ENCODE measurements at regions not wholly inside any gene's neighbourhood (a gene's known extent, or its start where the extent isn't known, plus 50 kb on each side); places are given as distances from the start of the nearest gene placed in this dataset.
"Not testable (repeated sequence)": the region's sequence is repeated elsewhere in the genome, so short reads cannot be mapped to it uniquely, and the experiment has no call there.

DNA sequence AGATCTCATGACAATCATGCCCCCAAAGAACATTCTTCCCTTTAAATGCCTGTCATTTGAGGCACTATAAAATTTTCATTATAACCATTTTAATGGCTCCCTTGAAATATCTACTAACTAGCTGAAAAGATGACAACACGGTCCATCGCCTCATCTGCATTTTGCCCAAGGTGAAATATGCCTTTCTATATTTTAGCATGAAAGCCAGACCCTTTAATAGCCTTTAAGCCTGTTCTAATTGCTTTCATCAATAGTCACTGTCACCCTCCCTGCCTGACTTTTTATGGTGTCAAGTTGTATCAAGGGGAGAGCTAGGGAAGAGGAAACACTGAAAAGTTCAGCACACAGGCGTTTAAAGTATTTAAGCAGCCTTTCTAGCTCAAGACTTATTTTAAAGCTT is 144.1 kb upstream of the PRICKLE2 start:
- H3K4me1 Mint-ChIP-seq = no peaks in the 10 kb centered on the region
- no peak for ATAC-seq
- H3K36me3 Mint-ChIP-seq = no peaks in the 10 kb centered on the region
- H3K27me3 Mint-ChIP-seq = peaks cover 8% of the 10 kb centered on the region
- CTCF ChIA-PET = no interaction called here
- no peak overlapping the region for H3K27ac Mint-ChIP-seq
- H3K4me3 Mint-ChIP-seq = no peak overlapping the region
- H3K9me3 Mint-ChIP-seq (ENCODE audit: low read depth) = no peaks in the 10 kb centered on the region
- DNase-seq = no peak

DNA sequence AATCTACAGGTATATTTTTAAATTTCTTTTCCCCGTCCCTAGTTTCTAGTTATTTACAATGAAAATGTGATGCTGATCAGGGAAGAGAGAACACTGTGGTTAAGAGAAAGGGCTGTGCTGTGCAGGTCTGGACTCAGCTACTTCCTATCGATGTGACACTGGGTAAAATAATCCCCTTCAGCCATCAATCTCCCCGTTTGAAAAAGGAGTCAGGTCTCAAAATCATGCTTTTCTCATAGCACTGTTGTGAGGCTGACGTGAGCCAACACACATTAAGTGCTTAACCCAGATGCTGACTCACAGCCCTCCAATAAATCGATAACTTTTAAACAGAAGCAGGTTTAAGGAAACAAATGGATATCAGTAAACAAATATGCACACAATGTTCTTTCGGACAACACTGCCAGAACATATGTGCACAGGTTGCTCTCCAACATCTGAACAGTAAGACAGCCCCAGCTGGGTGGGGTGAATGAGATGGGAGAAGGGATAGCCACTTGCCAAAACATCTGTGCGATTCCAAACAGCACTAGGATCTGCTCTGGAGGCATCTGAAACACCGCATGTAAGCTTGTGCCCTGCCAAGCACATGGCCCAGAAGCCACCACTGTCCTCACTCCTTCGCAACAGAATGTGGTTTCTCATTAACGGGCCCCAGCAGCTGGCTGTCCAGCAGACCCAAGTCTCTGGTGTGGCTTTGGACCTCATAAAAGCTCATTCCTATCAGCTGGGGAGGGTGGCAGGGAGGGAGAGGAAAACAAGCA is 143.2 kb upstream of the PRICKLE2 start:
- H3K9me3 Mint-ChIP-seq (ENCODE audit: low read depth) = no peaks in the 10 kb centered on the region
- no peaks in the 10 kb centered on the region for H3K4me1 Mint-ChIP-seq
- ATAC-seq (no peak), DNase-seq (no peak)
- CTCF ChIA-PET = no interaction called here
- H3K4me3 Mint-ChIP-seq = no peak overlapping the region
- H3K27ac Mint-ChIP-seq = no peak overlapping the region
- H3K36me3 Mint-ChIP-seq = no peaks in the 10 kb centered on the region
- peaks cover 8% of the 10 kb centered on the region for H3K27me3 Mint-ChIP-seq

DNA sequence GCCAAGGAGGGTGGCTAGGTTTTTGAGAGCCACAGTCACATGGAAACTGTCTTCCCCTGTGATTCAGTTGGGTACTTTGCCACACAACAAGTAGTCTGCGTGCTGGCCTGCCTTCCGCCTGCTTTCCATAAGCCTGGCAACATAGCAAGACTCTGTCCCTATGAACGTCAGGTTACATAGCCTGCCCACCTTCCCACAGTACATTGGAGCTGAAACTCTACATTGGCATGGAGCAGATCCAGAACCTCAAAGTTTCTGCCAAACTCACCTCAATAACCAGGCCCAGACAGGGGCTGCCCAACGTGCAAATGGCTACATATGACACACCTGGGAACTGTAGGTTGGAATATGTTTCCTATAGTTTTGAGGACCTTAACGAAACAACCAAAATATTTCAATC is 140.6 kb upstream of the PRICKLE2 start:
- Mint-ChIP-seq H3K27ac (no peak overlapping the region), H3K4me3 (no peak overlapping the region), H3K36me3 (no peaks in the 10 kb centered on the region), H3K27me3 (peaks cover 8% of the 10 kb centered on the region), H3K9me3 (ENCODE audit: low read depth) (no peaks in the 10 kb centered on the region), H3K4me1 (no peaks in the 10 kb centered on the region)
- CTCF ChIA-PET = no interaction called here
- no peak for DNase-seq
- no peak for ATAC-seq

DNA sequence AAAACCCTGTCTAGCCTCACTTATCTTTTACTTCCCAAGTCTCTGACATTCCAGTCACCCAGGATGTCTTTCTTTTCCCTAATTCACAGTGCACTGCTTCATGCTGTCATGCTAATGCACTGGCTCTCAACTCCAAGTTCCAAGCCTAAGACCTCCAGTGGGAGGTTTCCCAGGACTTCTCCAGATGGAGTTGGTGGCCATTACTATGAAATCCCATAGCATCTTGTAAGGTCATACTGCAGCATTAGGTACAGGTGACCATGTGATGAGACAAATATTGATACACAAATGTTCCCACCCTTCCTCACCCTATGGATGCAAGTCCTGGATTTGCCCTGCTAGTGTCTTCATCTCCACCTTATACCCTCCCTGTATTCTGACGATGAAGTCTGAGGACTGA is 138.6 kb upstream of the PRICKLE2 start:
- Mint-ChIP-seq H3K27ac (no peak overlapping the region), H3K4me1 (no peaks in the 10 kb centered on the region), H3K27me3 (peaks cover 5% of the 10 kb centered on the region), H3K9me3 (ENCODE audit: low read depth) (no peaks in the 10 kb centered on the region), H3K36me3 (no peaks in the 10 kb centered on the region), H3K4me3 (no peak overlapping the region)
- CTCF ChIA-PET = no interaction called here
- DNase-seq = no peak
- no peak for ATAC-seq

DNA sequence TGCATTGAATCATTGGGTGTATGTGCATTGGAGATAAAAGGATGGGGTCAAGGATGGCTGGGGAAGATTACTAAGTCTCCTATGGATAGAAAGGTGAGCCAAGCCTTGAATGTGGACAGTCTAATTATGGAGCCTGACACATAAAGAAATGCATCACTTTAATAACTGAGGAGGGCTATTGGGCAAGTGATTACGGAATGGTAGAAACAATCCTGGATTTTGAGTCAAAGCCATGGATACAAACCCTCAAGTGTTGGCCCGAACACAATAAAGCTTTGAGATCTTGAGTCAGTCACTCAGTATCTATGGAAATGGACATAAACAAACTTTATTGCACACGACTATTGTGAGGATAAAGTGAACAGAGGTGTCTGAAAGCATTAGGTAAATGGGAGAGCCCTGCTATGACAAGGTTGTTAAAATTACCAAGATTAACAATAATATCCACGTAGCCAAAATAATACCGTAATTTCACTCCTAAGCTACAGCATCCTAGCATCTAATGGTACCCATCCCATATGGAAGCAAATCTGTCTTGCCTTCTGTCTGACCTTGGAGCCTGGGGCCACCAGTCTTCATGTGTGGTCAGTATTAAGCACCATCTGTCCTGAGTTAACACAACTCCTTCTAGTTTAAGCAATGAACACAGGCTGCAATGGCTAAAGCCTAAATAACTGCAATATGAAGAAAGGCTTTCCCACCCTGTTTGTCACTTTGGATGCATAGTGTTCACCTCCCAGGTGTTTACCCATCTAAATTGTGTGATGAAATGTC is 136.9 kb upstream of the PRICKLE2 start:
- Mint-ChIP-seq H3K4me1 (peaks cover 3% of the 10 kb centered on the region), H3K36me3 (no peaks in the 10 kb centered on the region), H3K4me3 (no peak overlapping the region), H3K27me3 (peaks cover 2% of the 10 kb centered on the region), H3K27ac (no peak overlapping the region), H3K9me3 (ENCODE audit: low read depth) (no peaks in the 10 kb centered on the region)
- CTCF ChIA-PET = no interaction called here
- DNase-seq (no peak), ATAC-seq (no peak)

DNA sequence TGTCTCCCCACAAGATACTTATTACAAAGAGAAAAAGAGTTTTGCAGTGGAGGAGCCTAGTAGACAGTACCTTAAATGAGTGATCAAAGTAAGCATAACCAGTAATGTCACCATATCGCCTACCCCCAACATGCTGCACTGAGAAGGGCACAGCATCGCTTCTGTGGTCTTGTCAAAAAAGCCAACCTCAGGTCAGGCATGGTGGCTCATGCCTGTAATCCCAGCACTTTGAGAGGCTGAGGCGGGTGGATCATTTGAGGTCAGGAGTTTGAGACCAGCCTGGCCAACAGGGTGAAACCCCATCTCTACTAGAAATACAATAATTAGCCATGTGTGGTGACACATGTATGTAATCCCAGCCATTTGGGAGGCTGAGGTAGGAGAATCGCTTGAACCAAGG is 135.8 kb upstream of the PRICKLE2 start:
- H3K27ac Mint-ChIP-seq; H3K4me1 Mint-ChIP-seq; H3K4me3 Mint-ChIP-seq; H3K27me3 Mint-ChIP-seq; DNase-seq; CTCF ChIA-PET; H3K9me3 Mint-ChIP-seq (ENCODE audit: low read depth); H3K36me3 Mint-ChIP-seq; ATAC-seq: not testable (repeated sequence)

DNA sequence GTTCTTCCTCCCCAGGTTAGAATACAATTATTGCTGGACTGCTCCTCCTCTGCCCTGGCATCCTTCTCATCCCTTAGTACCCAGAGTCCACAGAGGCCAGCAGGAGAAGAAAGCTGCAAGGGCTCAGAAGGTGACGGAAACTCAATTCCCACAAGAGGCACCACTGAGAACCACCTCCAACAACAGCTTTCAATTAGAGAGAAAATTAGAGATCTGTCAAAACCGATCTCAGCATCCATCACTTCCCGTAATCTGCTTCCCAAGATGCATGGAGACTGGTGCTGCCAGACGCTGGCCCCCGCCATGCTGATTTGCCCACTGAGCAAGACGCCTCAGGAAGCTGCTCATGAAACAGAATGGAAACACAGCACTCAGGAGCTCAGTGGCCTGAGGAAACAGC is 135.0 kb upstream of the PRICKLE2 start:
- ATAC-seq = no peak
- Mint-ChIP-seq H3K36me3 (no peaks in the 10 kb centered on the region), H3K4me3 (no peak overlapping the region), H3K9me3 (ENCODE audit: low read depth) (no peaks in the 10 kb centered on the region), H3K27me3 (no peaks in the 10 kb centered on the region), H3K4me1 (peaks cover 5% of the 10 kb centered on the region), H3K27ac (no peak overlapping the region)
- CTCF ChIA-PET = no interaction called here
- no peak for DNase-seq

DNA sequence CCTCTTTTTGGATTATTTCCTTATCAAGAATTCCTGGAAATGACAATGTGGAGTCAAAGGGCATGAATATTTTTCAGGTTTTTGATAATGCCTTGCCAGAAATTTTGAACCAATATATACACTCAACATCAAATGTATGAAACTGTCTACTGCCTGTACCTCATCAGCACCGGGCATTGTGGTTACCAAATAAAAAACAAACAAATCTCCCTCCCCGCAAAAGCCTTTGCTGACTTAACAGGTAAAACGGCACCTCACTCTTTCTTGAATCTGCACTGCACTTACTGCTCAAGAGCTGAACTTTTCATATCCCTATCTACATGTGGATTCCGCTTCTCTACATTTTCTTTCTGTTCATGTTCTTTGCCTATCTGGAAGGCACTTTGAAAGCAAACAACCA is 134.5 kb upstream of the PRICKLE2 start:
- Mint-ChIP-seq H3K27me3 (no peaks in the 10 kb centered on the region), H3K4me1 (peaks cover 5% of the 10 kb centered on the region), H3K36me3 (no peaks in the 10 kb centered on the region), H3K27ac (no peak overlapping the region), H3K4me3 (no peak overlapping the region), H3K9me3 (ENCODE audit: low read depth) (no peaks in the 10 kb centered on the region)
- no peak for ATAC-seq
- DNase-seq = no peak
- CTCF ChIA-PET = no interaction called here

DNA sequence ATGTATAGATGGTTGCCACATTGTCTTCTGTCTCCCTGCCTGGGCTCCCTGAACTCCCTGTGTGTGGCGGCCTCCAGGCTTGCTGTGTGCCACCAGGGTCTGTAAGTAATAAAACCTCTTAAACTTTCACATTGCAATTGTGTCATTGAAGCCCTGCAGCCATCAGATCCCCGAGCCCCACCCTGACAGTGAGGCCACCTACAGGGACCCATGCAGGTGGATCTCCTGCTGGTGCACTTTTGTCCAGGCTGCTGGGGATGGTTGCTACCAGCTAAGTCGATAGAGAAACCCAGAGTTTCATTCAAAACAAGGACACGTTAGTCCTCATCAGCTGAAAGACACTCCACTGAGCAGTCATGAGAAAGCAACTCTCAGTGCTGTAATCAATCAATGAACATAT is 133.6 kb upstream of the PRICKLE2 start:
- CTCF ChIA-PET = no interaction called here
- no peak overlapping the region for H3K27ac Mint-ChIP-seq
- H3K36me3 Mint-ChIP-seq = no peaks in the 10 kb centered on the region
- ATAC-seq (no peak), DNase-seq (no peak)
- H3K9me3 Mint-ChIP-seq (ENCODE audit: low read depth) = no peaks in the 10 kb centered on the region
- peaks cover 5% of the 10 kb centered on the region for H3K4me1 Mint-ChIP-seq
- no peaks in the 10 kb centered on the region for H3K27me3 Mint-ChIP-seq
- no peak overlapping the region for H3K4me3 Mint-ChIP-seq

DNA sequence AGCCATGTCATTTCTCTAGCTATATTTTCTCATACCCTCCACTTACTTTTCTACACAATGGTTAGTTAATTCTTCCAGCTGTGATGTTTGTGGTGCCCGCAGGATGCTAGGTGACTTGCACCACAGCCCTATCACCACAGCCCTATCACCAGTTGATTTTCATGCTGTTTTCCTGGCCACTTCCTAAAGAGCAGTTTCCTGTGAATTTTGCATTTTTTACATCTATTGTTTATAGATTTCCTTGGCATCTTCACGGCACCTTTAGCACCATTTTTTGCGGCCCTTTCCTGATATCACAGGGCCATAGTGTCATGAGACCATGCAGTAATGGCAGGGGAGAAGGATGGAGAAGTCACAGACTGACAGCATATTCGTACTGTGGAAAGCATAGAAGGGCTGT is 132.9 kb upstream of the PRICKLE2 start:
- DNase-seq = no peak
- peaks cover 5% of the 10 kb centered on the region for H3K4me1 Mint-ChIP-seq
- no peak overlapping the region for H3K27ac Mint-ChIP-seq
- no peak for ATAC-seq
- CTCF ChIA-PET = no interaction called here
- no peaks in the 10 kb centered on the region for H3K9me3 Mint-ChIP-seq (ENCODE audit: low read depth)
- H3K4me3 Mint-ChIP-seq = no peak overlapping the region
- no peaks in the 10 kb centered on the region for H3K27me3 Mint-ChIP-seq
- no peaks in the 10 kb centered on the region for H3K36me3 Mint-ChIP-seq

DNA sequence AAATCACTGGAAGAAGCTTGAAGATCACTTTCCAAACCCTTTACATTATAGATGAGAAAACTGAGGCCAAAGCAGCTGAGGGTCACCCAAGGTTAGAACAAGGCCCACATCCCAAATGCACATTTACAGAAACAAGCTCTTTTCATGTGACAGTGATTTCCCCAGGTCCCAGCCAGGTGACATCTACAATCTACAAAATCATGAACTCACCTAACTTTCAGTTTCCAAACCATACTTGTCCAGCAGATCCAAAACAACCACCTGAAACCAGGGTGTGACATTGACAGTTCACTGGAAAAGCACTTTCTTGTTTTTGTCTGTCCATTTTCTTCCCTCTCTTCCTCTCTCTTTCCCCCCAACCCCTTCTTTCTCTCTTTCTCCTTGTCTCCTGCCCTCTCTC is 132.2 kb upstream of the PRICKLE2 start:
- Mint-ChIP-seq H3K27me3 (no peaks in the 10 kb centered on the region), H3K36me3 (no peaks in the 10 kb centered on the region), H3K4me3 (no peak overlapping the region), H3K27ac (no peak overlapping the region), H3K9me3 (ENCODE audit: low read depth) (no peaks in the 10 kb centered on the region), H3K4me1 (peaks cover 5% of the 10 kb centered on the region)
- DNase-seq (no peak), ATAC-seq (no peak)
- CTCF ChIA-PET = no interaction called here

DNA sequence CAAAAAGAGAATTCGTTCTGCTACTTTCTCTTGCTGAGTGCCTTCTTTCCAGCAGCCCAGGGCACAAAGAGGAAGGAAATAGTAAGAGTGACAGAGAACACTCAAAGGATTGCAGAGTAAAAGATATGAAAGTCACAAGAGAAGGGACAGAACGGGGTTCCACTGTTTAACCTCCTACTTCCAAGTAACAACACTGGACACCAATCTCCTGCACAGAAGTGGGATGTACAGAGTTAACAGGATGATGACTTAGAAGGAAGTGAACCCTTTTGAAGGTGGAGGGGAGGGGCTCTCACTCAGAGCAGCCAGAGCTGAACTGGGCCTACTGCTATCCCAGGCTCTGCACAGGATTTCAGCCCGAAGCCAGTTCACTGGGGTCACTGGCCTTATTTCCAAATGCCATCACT is 130.1 kb upstream of the PRICKLE2 start:
- no peak overlapping the region for H3K4me3 Mint-ChIP-seq
- CTCF ChIA-PET = no interaction called here
- H3K36me3 Mint-ChIP-seq = no peaks in the 10 kb centered on the region
- no peaks in the 10 kb centered on the region for H3K9me3 Mint-ChIP-seq (ENCODE audit: low read depth)
- no peak for DNase-seq
- H3K4me1 Mint-ChIP-seq = peaks cover 13% of the 10 kb centered on the region
- H3K27ac Mint-ChIP-seq = no peak overlapping the region
- ATAC-seq = no peak
- no peaks in the 10 kb centered on the region for H3K27me3 Mint-ChIP-seq

DNA sequence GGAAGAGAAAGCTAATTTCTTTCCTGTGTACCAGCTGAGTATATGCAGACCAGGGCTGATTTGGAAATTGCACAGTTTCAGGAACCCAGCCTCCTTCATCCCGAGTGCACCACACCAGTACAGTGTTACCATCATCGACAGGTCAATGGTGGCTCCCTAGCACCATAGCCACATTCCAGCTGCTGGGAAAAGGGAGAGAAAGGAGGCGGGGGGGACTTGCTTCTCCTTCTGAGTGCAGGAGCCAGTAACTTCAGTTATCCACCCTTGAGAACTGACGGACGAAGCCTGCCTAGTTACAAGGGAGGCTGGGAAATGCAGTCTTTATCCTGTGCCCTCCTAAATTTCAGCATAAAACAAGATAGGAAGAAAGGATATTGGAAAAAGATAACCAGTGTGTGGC is 129.7 kb upstream of the PRICKLE2 start:
- Mint-ChIP-seq H3K27me3 (no peaks in the 10 kb centered on the region), H3K9me3 (ENCODE audit: low read depth) (no peaks in the 10 kb centered on the region), H3K27ac (no peak overlapping the region), H3K4me1 (peaks cover 13% of the 10 kb centered on the region), H3K4me3 (no peak overlapping the region), H3K36me3 (no peaks in the 10 kb centered on the region)
- CTCF ChIA-PET = no interaction called here
- ATAC-seq (no peak), DNase-seq (no peak)

DNA sequence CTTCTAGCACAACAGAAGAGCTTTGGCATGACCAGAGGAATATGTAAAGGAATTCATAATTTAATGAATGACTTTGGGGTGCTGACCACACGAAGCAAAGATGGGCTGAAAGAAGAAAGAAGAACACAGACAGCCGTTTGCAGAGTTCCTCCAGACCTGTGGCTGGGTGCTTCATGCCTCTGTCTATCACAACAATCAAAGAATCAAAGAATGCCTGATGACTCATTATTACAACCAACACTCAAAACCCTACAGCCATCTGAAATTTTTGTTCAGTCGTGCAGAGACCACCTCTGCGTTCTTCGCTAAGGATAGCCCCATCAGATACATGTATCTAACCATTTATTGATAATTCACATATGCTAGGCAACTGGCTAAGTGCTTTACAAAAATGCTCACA is 129.0 kb upstream of the PRICKLE2 start:
- ATAC-seq = no peak
- no peaks in the 10 kb centered on the region for H3K36me3 Mint-ChIP-seq
- H3K4me1 Mint-ChIP-seq = peaks cover 13% of the 10 kb centered on the region

More for the DNA sequence above, 129.0 kb upstream of the PRICKLE2 start:
- no peak overlapping the region for H3K27ac Mint-ChIP-seq
- H3K4me3 Mint-ChIP-seq = no peak overlapping the region
- CTCF ChIA-PET = no interaction called here
- no peaks in the 10 kb centered on the region for H3K27me3 Mint-ChIP-seq
- no peak for DNase-seq
- H3K9me3 Mint-ChIP-seq (ENCODE audit: low read depth) = no peaks in the 10 kb centered on the region

Measured in activated CD8-positive, alpha-beta memory T cell treated with anti-CD3 and anti-CD28 coated beads, Interleukin-2, amount 10 ng/mL, durations not matched to agents 7 days and 5 days (primary cell).